ENCODE measurements at regions not wholly inside any gene's neighbourhood (a gene's known extent, or its start where the extent isn't known, plus 50 kb on each side); places are given as distances from the start of the nearest gene placed in this dataset.

GRCh38 chr1:30311749-30312148, 411.6 kb downstream of the MATN1 start:
- no peak for TF ChIP-seq POU6F1 (CRISPR knock-in tag; IDR thresholded peaks at IDR 0.05; ENCODE audit: borderline replicate concordance, low read depth)
- no peak for TF ChIP-seq CSDC2 (CRISPR knock-in tag; IDR thresholded peaks at IDR 0.05)
- TF ChIP-seq OSR1 (CRISPR knock-in tag; IDR thresholded peaks at IDR 0.05): no peak
- no peak for TF ChIP-seq ISL1 (CRISPR knock-in tag; IDR thresholded peaks at IDR 0.05)
- no peak for TF ChIP-seq ZNF565 (CRISPR knock-in tag; conservative IDR thresholded peaks at IDR 0.05; ENCODE audit: low read depth)
- TF ChIP-seq ARNTL (CRISPR knock-in tag; IDR thresholded peaks at IDR 0.05; ENCODE audit: borderline replicate concordance, low read depth): no peak
- no peak for TF ChIP-seq SNAI2 (CRISPR knock-in tag; IDR thresholded peaks at IDR 0.05)
